Heart right ventricle (tissue), 16 donors: ENCODE measurements at regions not wholly inside any gene's neighbourhood (a gene's known extent, or its start where the extent isn't known, plus 50 kb on each side); places are given as distances from the start of the nearest gene placed in this dataset.
A peak's percentile ranks its signal among the peaks of the same experiment; 100 is the strongest.

Experiments used
- ATAC-seq, 8 donors: fragments of 200-7000 bp; cut with Tn5 transposase; one replicate each; pipeline ENCODE4 v1.9.1; 2020; ENCODE audit warnings: mild to moderate bottlenecking in 8 of 8, moderate library complexity in 8 of 8, moderate number of reproducible peaks in 1 of 8
- DNase-seq, 2 donors: peaks; one replicate each; pipeline ENCODE4 v3.0.0-alpha.2; 2020
- H3K27ac ChIP-seq, 10 donors: fragments of 200-600 bp; sonication (generic) in 2 of 10; one replicate each; pipeline versions ENCODE4 v1.5.0 to v1.8.0; 2020 to 2022; ENCODE audit warnings: mild to moderate bottlenecking in 3 of 10
- H3K27me3 ChIP-seq, 7 donors: fragments of 200-600 bp; one replicate each; pipeline ENCODE4 v1.8.0; 2021 to 2022; ENCODE audit warnings: mild to moderate bottlenecking in 2 of 7
- H3K36me3 ChIP-seq, 9 donors: fragments of 200-600 bp; sonication (generic) in 1 of 9; one replicate each; pipeline versions ENCODE4 v1.5.0 to v1.8.0; 2020 to 2022; ENCODE audit warnings: mild to moderate bottlenecking in 2 of 9
- H3K4me1 ChIP-seq, 9 donors: fragments of 200-600 bp; sonication (generic) in 1 of 9; one replicate each; pipeline versions ENCODE4 v1.5.0 to v1.8.0; 2020 to 2022; ENCODE audit warnings: mild to moderate bottlenecking in 4 of 9
- H3K4me3 ChIP-seq, 10 donors: fragments of 200-600 bp; sonication (generic) in 2 of 10; one replicate each; pipeline versions ENCODE4 v1.5.0 to v1.8.0; 2020 to 2022; ENCODE audit warnings: mild to moderate bottlenecking in 7 of 10, moderate library complexity in 2 of 10
- H3K9me3 ChIP-seq, 11 donors: fragments of 200-600 bp in 10 of 11; sonication (generic) in 2 of 11; one replicate each; pipeline versions ENCODE4 v1.5.0 to v1.8.0; 2013 to 2022; ENCODE audit warnings: mild to moderate bottlenecking in 2 of 11, control low read depth in 1 of 11, moderate library complexity in 1 of 11
- WGBS, 2 donors: extraction: QIAGEN DNeasy Blood & Tissue Kit; methylation state at CpG; one replicate each; pipeline ENCODE4 v1.1.7; 2013; ENCODE audit warnings: inconsistent platforms in 1 of 2; 5-methylcytosine and 5-hydroxymethylcytosine counted together
- intact Hi-C, 10 donors: fragments of 100-400 bp; cut with DNase I; formaldehyde crosslinking; loops; one replicate each; pipeline versions ENCODE4 v1.11.1 to v1.14.2; 2022
- TF ChIP-seq, protein P1 (sequence below), 9 donors: fragments of 200-600 bp; sonication (generic) in 2 of 9; IDR thresholded peaks; one replicate each; pipeline versions ENCODE4 v1.5.0 to v1.8.0; 2021 to 2022; ENCODE audit warnings: antibody characterized with exemption in 9 of 9, mild to moderate bottlenecking in 5 of 9, moderate library complexity in 1 of 9
- donor health status: Arrhythmogenic right ventricular cardiomyopathy.
- donor health status: ischemic (EF 13 %, LVEDD 7.1; RV severe dilation, severe dysfunction).
- donor health status: healthy with polysubstance abuse.
- donor health status: DM: no; HTN: yes; CAD: no.
- donor health status: DM: no; HTN: no; CAD: no.
- donor health status: ischemic (EF 25% LVEDD 6.9; RV normal size, moderate dysfunction).
- donor health status: ischemic (EF 25% LVEDD 5.7; RV mildly dilated, moderate dysfunction).
- donor health status: healthy.
- donor health status: DM: yes; HTN: yes; CAD: no.
- donor health status: Ischemic cardiomyopathy.
- donor health status: ischemic (EF 35%, LVEDD 5.7; RV mildly dilated, moderate dysfunction).
- donor health status: nonischemic (EF 11% LVEDD 7.7; RV severe dilation, severe dysfunction).
- donor health status: DM: yes; HTN: yes; CAD: no.
- donor health status: PGD.
- donor health status: ischemic (EF 29% LVEDD 5.4; RV normal size, mild dysfunction).
- donor health status: nonischemic (EF 23%, LVEDD 6.1; RV moderate dilation, normal function).

DNA sequence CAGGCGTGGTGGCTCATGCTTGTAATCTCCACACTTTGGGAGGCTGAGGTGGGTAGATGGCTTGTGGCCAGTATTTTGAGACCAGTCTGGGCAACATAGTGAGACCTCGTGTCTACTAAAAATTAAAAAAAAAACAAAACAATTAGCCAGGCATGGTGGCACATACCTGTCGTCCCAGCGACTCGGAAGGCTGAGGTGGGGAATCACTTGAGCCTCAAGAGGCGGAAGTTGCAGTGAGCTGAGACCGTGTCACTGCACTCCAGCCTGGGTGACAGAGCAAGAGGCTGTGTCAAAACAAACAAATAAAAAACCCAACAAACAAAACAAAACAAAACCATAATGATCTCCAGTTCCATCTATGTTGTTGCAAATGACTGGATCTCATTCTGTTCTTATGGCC, 341.3 kb upstream of the CFAP20DC start:
- Histone ChIP-seq H3K36me3 (no peaks in the 10 kb centered on the region), H3K9me3 (no peaks in the 10 kb centered on the region), H3K27me3 (no peaks in the 10 kb centered on the region), H3K4me1 (peaks cover 0 to 17% (median 0%) of the 10 kb centered on the region in 9 donors), H3K27ac (no peak overlapping the region), H3K4me3 (no peak overlapping the region)
- TF ChIP-seq, protein P1, sequence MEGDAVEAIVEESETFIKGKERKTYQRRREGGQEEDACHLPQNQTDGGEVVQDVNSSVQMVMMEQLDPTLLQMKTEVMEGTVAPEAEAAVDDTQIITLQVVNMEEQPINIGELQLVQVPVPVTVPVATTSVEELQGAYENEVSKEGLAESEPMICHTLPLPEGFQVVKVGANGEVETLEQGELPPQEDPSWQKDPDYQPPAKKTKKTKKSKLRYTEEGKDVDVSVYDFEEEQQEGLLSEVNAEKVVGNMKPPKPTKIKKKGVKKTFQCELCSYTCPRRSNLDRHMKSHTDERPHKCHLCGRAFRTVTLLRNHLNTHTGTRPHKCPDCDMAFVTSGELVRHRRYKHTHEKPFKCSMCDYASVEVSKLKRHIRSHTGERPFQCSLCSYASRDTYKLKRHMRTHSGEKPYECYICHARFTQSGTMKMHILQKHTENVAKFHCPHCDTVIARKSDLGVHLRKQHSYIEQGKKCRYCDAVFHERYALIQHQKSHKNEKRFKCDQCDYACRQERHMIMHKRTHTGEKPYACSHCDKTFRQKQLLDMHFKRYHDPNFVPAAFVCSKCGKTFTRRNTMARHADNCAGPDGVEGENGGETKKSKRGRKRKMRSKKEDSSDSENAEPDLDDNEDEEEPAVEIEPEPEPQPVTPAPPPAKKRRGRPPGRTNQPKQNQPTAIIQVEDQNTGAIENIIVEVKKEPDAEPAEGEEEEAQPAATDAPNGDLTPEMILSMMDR (IDR thresholded peaks at IDR 0.05), result no peak
- ATAC-seq (no peak), DNase-seq (no peak)
- intact Hi-C loops, result no loop called here
- WGBS, 2 donors, result 84 to 92% methylated on average over 7 of the region's 7 CpGs

DNA sequence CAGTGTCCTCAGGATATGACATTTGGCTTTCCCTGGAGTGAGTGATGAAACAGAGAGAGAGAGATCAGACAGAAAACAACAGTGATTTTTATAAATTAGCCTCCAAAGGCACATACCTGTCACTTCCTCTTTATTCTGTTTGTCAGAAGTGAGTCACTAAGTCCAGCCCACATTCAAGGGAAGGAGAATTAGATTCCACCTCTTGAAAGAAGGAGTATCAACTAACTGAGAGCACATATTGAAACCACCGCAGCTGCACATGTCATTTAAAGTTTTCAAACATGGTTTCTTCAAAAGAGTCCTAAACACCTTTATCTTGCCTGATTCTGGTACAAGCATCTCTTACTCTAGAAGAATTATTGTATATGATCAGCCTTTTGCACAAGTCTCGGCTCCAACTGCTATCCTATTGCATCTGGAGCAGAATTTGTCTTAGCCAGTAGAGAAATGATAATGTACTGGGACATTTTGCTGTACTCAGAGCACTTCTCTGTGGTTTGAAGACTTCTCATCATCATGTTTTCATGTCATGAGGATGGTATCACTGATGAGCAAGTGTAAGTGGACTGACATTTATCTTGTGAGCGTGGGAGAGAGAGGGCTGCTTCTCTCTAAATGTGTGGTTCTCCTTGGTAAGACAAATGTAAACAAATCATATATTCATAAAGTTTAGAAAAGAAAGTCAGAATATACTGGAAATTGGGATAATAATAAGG, 338.9 kb upstream of the CFAP20DC start:
- intact Hi-C loops, result no loop called here

DNA sequence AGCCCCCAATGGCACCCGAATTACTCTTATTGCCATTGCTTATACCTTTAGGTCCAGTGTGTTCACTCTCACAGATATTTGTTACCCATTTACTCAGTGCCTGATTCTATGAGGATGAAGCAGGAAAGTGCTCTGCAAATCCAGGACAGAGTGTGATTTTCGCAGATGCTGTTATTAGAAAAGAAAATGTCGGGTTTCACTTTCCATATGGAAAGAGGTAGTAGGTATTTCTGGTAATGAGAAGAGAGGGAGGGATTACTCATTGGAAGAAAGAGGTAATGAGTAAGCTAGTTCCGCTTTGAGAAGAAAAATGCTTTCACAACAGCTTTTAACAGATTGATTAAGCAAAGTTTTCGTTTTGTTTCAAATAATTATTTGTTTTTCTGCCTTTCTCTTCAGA, 336.3 kb upstream of the CFAP20DC start:
- WGBS, 2 donors, result 78 to 86% methylated on average over 5 of the region's 5 CpGs
- H3K36me3 ChIP-seq, result no peaks in the 10 kb centered on the region
- H3K4me1 ChIP-seq, result peaks cover 0 to 24% (median 0%) of the 10 kb centered on the region in 9 donors
- TF ChIP-seq, protein P1 (IDR thresholded peaks at IDR 0.05), result no peak
- peak overlapping the region in 1 of 10 donors; percentile 19 for H3K4me3 ChIP-seq
- H3K9me3 ChIP-seq, result no peaks in the 10 kb centered on the region
- intact Hi-C loops, result no loop called here
- ATAC-seq (no peak), DNase-seq (no peak)
- H3K27ac ChIP-seq, result peak overlapping the region in 1 of 10 donors; percentile 36
- no peaks in the 10 kb centered on the region for H3K27me3 ChIP-seq

More for the DNA sequence above, 338.9 kb upstream of the CFAP20DC start:
- Histone ChIP-seq H3K4me3 (no peak overlapping the region), H3K36me3 (no peaks in the 10 kb centered on the region), H3K27ac (no peak overlapping the region), H3K9me3 (no peaks in the 10 kb centered on the region), H3K4me1 (peaks cover 0 to 22% (median 0%) of the 10 kb centered on the region in 9 donors), H3K27me3 (no peaks in the 10 kb centered on the region)
- 77 to 85% methylated on average over 3 of the region's 3 CpGs for WGBS, 2 donors
- TF ChIP-seq, protein P1 (IDR thresholded peaks at IDR 0.05), result no peak
- ATAC-seq, result no peak
- DNase-seq, result no peak

DNA sequence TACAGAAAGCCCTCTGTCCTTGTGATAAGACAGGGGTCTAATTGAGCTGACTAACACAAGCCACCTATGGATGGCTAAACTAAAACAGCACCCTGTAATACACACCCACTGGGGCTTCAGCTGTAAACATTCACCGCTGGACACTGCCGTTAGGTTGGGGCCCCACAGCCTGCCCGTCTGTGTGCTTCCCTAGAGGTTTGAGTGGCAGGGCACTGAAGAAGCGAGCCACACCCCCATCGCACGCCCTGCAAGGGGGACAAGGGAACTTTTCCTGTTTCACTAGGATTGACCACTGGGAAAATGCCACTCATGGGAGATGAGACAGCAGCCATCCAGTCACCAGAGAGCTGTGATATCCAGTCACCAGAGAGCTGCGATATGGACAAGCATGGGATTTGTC, 335.7 kb upstream of the CFAP20DC start:
- Histone ChIP-seq H3K27ac (peak overlapping the region in 1 of 10 donors; percentile 36), H3K36me3 (no peaks in the 10 kb centered on the region), H3K4me1 (peaks cover 0 to 24% (median 0%) of the 10 kb centered on the region in 9 donors), H3K4me3 (peak overlapping the region in 1 of 10 donors; percentile 19), H3K27me3 (no peaks in the 10 kb centered on the region), H3K9me3 (no peaks in the 10 kb centered on the region)
- DNase-seq, result no peak
- ATAC-seq, result no peak
- WGBS, 2 donors, result 83 to 85% methylated on average over 7 of the region's 7 CpGs
- TF ChIP-seq, protein P1 (IDR thresholded peaks at IDR 0.05), result no peak
- intact Hi-C loops, result no loop called here
